Hepatocyte (in vitro differentiated cells): ENCODE measurements at regions not wholly inside any gene's neighbourhood (a gene's known extent, or its start where the extent isn't known, plus 50 kb on each side); places are given as distances from the start of the nearest gene placed in this dataset.

Experiments
- CTCF ChIP-seq: fragments of 200-600 bp; sonication (generic); IDR thresholded peaks from 2 replicates; pipeline ENCODE4 v1.5.1; 2016; ENCODE audit warnings: antibody characterized with exemption, mild to moderate bottlenecking; ENCODE audit not compliant: poor library complexity
- EZH2 ChIP-seq: fragments of 200-600 bp; sonication (generic); IDR thresholded peaks from 2 replicates; pipeline ENCODE4 v1.6.1; 2016; ENCODE audit warnings: antibody characterized with exemption, mild to moderate bottlenecking, borderline replicate concordance
- EZH2phosphoT487 ChIP-seq: fragments of 200-600 bp; sonication (generic); IDR thresholded peaks from one replicate; pipeline ENCODE4 v1.6.1; 2018; ENCODE audit warnings: antibody characterized with exemption, mild to moderate bottlenecking, low read depth, moderate library complexity; ENCODE audit not compliant: unreplicated experiment, severe bottlenecking

- TF ChIP-seq EZH2 (no peak), CTCF (no peak), EZH2phosphoT487 (no peak)
Observed at GRCh38 chr7:142583446-142583845, 165.8 kb upstream of the PRSS1 start.
